HG03196 (cell line): ENCODE measurements at regions not wholly inside any gene's neighbourhood (a gene's known extent, or its start where the extent isn't known, plus 50 kb on each side); places are given as distances from the start of the nearest gene placed in this dataset.

Source experiments
- ATAC-seq: cut with Tn5 transposase; IDR thresholded peaks from one replicate; pipeline ENCODE4 v1.9.1; 2021; ENCODE audit not compliant: unreplicated experiment

DNA sequence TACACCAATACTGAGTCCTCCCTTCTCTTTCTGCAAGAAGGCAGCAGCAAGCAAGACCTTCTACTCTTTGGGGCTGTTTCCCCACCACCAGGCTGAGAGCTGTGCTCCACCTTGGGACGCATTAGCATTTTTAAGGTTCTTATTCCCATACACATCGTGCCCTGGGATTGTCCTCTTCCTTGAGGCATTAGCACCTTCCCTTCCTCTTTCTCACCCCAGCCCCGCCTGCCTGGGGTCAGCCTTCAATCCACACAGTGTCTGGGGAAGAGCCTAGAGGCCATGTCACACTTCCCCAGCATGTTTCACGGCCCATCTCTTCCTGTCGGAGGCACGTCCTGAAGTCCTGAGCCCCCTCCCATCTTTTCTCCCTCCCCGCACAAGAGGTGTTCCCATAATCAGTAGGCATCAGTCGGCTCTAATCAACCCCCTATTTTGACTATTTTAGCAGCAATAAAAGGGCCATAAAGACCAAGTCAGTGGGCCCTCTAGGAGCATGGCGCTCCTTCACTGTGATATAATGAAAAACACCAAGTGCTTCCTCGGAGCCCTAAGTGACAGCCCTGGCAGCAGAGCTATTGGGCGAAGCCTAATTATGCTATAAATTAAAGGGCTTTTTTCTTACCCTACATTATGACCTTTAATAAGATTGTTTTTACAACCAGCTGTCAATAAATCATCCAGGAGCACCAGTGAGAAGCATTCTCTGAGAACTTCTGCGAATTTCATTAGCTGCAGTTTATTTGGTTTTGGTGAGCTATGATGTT is 55.0 kb upstream of the PKDCC start:
- ATAC-seq: no peak

DNA sequence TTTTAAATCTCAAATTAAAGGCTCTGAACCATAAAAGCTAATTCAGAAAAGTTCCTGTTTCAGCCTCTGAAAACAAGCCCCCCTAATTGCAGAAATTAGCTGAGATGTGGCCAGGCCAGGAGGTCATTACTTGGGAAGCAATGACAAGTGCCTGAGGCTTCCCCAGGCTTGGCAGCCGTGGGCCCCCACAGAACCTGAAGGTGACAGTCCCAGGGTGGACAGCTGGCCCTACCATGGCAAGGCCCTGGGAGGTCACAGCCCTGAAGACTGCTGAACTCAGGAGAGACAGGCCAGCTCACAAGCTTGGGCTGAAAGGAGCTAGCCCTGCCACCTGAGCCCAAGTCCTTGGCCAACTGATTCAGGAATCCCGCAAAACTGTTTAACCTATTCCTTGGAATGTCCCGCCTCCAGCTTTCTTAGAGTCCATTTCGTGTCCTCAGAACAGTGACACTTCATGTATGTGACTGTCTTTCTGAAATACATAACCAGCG is 54.3 kb upstream of the PKDCC start:
- no peak for ATAC-seq

GRCh38 chr2:41994233-41994637 is 53.6 kb upstream of the PKDCC start:
- no peak for ATAC-seq

- ATAC-seq: no peak
Observed at GRCh38 chr2:41994661-41995060, 53.2 kb upstream of the PKDCC start.

GRCh38 chr2:41997561-41997960 is 50.3 kb upstream of the PKDCC start:
- ATAC-seq: no peak
